ENCODE measurements at regions not wholly inside any gene's neighbourhood (a gene's known extent, or its start where the extent isn't known, plus 50 kb on each side); places are given as distances from the start of the nearest gene placed in this dataset.

GRCh38 chr13:26909477-26909876 is 148.9 kb upstream of the GPR12 start:
- Histone ChIP-seq H3K4me3 (no peak overlapping the region), H3K9ac (ENCODE audit: low read depth in 2 of 2, low read length in 2 of 2) (no peak overlapping the region), H3K36me3 (no peaks in the 10 kb centered on the region), H3K9me3 (no peaks in the 10 kb centered on the region), H3K4me1 (no peaks in the 10 kb centered on the region), H3K27me3 (no peaks in the 10 kb centered on the region), H3K27ac (no peak overlapping the region)
- DNase-seq: no peak
- TF ChIP-seq CTCF (IDR thresholded peaks at IDR 0.05): no peak
- intact Hi-C loops (cut with DNase I): no loop called here

GRCh38 chr13:26908126-26908525 is 147.5 kb upstream of the GPR12 start:
- no peak overlapping the region for H3K4me3 ChIP-seq
- no peak overlapping the region for H3K27ac ChIP-seq
- H3K36me3 ChIP-seq: no peaks in the 10 kb centered on the region
- intact Hi-C loops (cut with DNase I): no loop called here
- DNase-seq: no peak
- no peaks in the 10 kb centered on the region for H3K4me1 ChIP-seq
- H3K9me3 ChIP-seq: no peaks in the 10 kb centered on the region
- H3K27me3 ChIP-seq: no peaks in the 10 kb centered on the region
- H3K9ac ChIP-seq (ENCODE audit: low read depth in 2 of 2, low read length in 2 of 2): no peak overlapping the region
- TF ChIP-seq CTCF (IDR thresholded peaks at IDR 0.05): no peak

- H3K4me1 ChIP-seq: no peaks in the 10 kb centered on the region
- H3K4me3 ChIP-seq: no peak overlapping the region
- no peak overlapping the region for H3K9ac ChIP-seq (ENCODE audit: low read depth in 2 of 2, low read length in 2 of 2)
- no peak overlapping the region for H3K27ac ChIP-seq
- intact Hi-C loops (cut with DNase I): no loop called here
- no peaks in the 10 kb centered on the region for H3K9me3 ChIP-seq
- TF ChIP-seq CTCF (IDR thresholded peaks at IDR 0.05): no peak
- no peaks in the 10 kb centered on the region for H3K27me3 ChIP-seq
- no peaks in the 10 kb centered on the region for H3K36me3 ChIP-seq
- DNase-seq: no peak
These were observed 138.6 kb upstream of the GPR12 start for GRCh38 chr13:26899202-26899601.

- no peak for DNase-seq
- no peak overlapping the region for H3K27ac ChIP-seq
- no peak overlapping the region for H3K9ac ChIP-seq (ENCODE audit: low read depth in 2 of 2, low read length in 2 of 2)
- intact Hi-C loops (cut with DNase I): no loop called here
- no peaks in the 10 kb centered on the region for H3K36me3 ChIP-seq
- no peak overlapping the region for H3K4me3 ChIP-seq
- no peaks in the 10 kb centered on the region for H3K9me3 ChIP-seq
- no peak for TF ChIP-seq CTCF (IDR thresholded peaks at IDR 0.05)
- no peaks in the 10 kb centered on the region for H3K4me1 ChIP-seq
- H3K27me3 ChIP-seq: no peaks in the 10 kb centered on the region
These were observed 137.3 kb upstream of the GPR12 start for GRCh38 chr13:26897706-26898550.

GRCh38 chr13:26896986-26897668 is 136.5 kb upstream of the GPR12 start:
- Histone ChIP-seq H3K9ac (ENCODE audit: low read depth in 2 of 2, low read length in 2 of 2) (no peak overlapping the region), H3K4me1 (no peaks in the 10 kb centered on the region), H3K4me3 (no peak overlapping the region), H3K36me3 (no peaks in the 10 kb centered on the region), H3K27me3 (no peaks in the 10 kb centered on the region), H3K9me3 (no peaks in the 10 kb centered on the region), H3K27ac (no peak overlapping the region)
- DNase-seq: no peak
- intact Hi-C loops (cut with DNase I): no loop called here
- no peak for TF ChIP-seq CTCF (IDR thresholded peaks at IDR 0.05)

Data from colonic mucosa (tissue), 4 donors.